IPS-18a (cell line): ENCODE measurements at regions not wholly inside any gene's neighbourhood (a gene's known extent, or its start where the extent isn't known, plus 50 kb on each side); places are given as distances from the start of the nearest gene placed in this dataset.
"Not testable (repeated sequence)": the region's sequence is repeated elsewhere in the genome, so short reads cannot be mapped to it uniquely, and the experiment has no call there.

Experiments
- H3K27ac ChIP-seq: one replicate; pipeline ENCODE4 v1.5.1; 2013; ENCODE audit warnings: low read length
- H3K27me3 ChIP-seq: one replicate; pipeline ENCODE4 v1.6.1; 2013; ENCODE audit warnings: mild to moderate bottlenecking, low read length; ENCODE audit not compliant: control insufficient read depth, insufficient read depth
- H3K36me3 ChIP-seq: one replicate; pipeline ENCODE4 v1.6.1; 2013; ENCODE audit warnings: low read depth, low read length; ENCODE audit not compliant: control insufficient read depth
- H3K4me1 ChIP-seq: one replicate; pipeline ENCODE4 v1.6.1; 2013; ENCODE audit warnings: low read depth, low read length; ENCODE audit not compliant: control insufficient read depth
- H3K4me3 ChIP-seq: one replicate; pipeline ENCODE4 v1.5.1; 2013; ENCODE audit warnings: low read length
- H3K9ac ChIP-seq: one replicate; pipeline ENCODE4 v1.6.1; 2013; ENCODE audit warnings: mild to moderate bottlenecking, low read length, moderate library complexity
- H3K9me3 ChIP-seq: one replicate; pipeline ENCODE4 v1.6.1; 2013; ENCODE audit warnings: low read depth, low read length; ENCODE audit not compliant: control insufficient read depth

DNA sequence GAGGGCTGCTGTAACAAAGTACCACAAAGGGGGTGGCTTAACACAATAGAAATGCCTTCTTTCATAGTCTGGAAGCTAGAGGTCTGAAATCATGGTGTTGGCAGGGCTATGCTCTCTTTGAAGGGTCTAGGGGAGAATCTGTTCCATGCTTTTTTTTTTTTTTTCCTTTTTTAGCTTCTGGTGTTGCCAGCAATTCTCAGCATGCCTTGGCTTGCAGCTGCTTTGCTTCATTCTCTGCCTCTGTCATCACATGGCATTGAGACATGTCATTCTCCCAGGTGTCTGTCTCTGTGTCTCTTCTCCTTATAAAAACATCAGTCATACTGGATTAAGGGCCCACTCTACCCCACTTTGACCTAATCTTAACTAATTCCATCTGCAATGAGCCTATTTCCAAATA, 78.6 kb upstream of the BOD1L1 start:
- no peaks in the 10 kb centered on the region for H3K9me3 ChIP-seq
- no peaks in the 10 kb centered on the region for H3K4me1 ChIP-seq
- no peaks in the 10 kb centered on the region for H3K27me3 ChIP-seq
- H3K27ac ChIP-seq = no peak overlapping the region
- H3K4me3 ChIP-seq = no peak overlapping the region
- no peaks in the 10 kb centered on the region for H3K36me3 ChIP-seq
- no peak overlapping the region for H3K9ac ChIP-seq

DNA sequence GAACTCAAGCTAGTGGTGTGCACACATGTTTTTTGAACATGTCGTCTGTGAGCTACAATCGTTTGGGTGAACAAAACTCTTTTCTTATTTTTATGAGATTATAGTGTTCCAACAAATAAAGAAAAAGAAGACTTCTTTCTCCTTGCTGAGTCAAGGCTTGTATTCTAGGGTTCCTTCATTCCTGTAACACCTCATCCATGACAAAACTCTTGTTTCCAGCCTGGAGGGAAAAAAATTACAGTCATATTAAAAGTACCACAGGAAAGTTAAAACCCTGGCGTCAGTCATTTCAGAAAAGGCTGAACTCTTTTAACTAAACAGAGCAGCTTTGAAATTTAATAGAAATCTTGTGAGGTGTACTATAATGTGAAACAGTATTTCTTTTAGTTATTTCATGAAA, 79.2 kb upstream of the BOD1L1 start:
- Histone ChIP-seq H3K9me3 (no peaks in the 10 kb centered on the region), H3K27ac (no peak overlapping the region), H3K4me3 (no peak overlapping the region), H3K4me1 (no peaks in the 10 kb centered on the region), H3K36me3 (no peaks in the 10 kb centered on the region), H3K9ac (no peak overlapping the region), H3K27me3 (no peaks in the 10 kb centered on the region)

DNA sequence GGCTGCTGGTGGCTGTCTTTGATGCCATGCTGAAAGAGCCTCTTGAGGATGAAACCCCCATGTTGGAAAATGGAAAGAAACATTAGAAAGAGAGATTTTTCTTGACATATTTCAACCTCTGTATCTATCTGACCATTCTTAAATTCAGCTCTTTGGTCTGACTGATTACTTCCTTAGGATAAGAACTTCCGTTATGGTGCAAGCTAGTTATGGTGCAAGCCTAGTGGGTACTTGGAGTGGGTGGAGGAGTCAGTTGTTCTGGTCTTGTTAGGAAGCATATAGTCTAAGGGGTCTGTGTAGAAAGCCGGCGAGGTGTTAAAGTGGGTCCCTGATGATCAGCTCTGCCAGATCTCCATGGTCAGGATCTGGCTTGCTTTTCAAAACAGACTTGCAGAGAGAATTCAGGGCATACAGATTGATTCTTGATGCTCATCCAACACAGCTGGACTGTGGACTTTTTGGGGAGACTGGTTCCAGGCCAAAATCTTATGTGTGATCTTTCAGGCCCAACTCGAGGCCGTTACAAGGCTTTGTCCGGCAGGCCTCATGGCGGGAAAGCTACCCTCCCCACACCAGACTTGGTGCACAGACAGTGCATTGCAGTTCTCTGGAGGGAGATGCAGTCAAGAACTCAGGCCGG, 82.8 kb upstream of the BOD1L1 start:
- Histone ChIP-seq H3K27me3 (no peaks in the 10 kb centered on the region), H3K4me3 (no peak overlapping the region), H3K27ac (no peak overlapping the region), H3K9ac (no peak overlapping the region), H3K4me1 (no peaks in the 10 kb centered on the region), H3K36me3 (no peaks in the 10 kb centered on the region), H3K9me3 (no peaks in the 10 kb centered on the region)

DNA sequence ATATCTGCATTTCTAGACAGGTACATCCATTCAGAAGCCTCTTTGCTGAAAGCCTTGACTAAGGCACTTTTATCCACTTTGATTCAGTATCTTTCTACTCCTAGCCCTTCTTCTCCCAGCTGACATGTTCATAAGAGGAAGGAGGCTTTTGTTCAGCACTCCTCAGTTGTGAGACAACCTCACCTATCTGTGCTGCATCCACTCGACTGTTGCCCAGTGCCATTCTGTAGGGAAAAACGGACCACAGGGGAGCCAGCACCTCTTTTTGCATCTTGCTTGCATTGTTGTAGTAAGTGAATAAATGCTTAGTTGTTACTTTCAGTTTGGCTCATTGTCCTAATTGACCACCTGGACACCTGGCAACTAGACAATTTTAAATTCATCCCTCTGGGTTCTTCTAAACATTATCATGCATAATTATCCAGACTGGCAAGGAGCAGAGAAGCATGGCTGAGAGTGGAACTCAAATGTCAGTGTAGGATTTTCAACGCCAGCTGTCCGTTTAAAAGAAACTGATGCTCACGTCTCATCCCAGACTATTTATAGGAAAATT, 83.8 kb upstream of the BOD1L1 start:
- H3K27me3 ChIP-seq = no peaks in the 10 kb centered on the region

DNA sequence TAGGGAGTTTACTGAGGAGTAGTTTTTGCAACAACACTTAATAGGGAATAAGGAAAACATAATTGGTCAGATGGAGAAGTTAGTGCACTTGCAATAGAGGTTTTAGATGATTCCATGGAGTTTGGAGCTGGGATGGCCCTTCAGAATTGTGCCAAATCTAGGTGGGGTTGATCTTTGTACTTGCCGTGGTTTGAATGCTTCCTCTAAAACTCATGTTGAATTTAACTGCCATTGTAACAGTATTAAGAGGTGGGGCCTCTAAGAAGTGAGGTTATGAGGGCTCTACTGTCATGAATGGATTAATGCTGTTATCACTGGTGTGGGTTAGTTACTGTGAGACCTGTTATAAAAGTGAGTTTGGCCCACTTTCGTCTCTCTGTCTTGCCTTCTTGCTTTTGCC, 94.4 kb upstream of the BOD1L1 start:
- Histone ChIP-seq H3K27ac (no peak overlapping the region), H3K36me3 (no peaks in the 10 kb centered on the region), H3K4me1 (no peaks in the 10 kb centered on the region), H3K27me3 (no peaks in the 10 kb centered on the region), H3K9me3 (no peaks in the 10 kb centered on the region), H3K9ac (no peak overlapping the region), H3K4me3 (no peak overlapping the region)

More for the DNA sequence above, 83.8 kb upstream of the BOD1L1 start:
- H3K27ac ChIP-seq = no peak overlapping the region
- H3K4me1 ChIP-seq = no peaks in the 10 kb centered on the region
- H3K9ac ChIP-seq = no peak overlapping the region
- no peaks in the 10 kb centered on the region for H3K9me3 ChIP-seq
- no peak overlapping the region for H3K4me3 ChIP-seq
- no peaks in the 10 kb centered on the region for H3K36me3 ChIP-seq

DNA sequence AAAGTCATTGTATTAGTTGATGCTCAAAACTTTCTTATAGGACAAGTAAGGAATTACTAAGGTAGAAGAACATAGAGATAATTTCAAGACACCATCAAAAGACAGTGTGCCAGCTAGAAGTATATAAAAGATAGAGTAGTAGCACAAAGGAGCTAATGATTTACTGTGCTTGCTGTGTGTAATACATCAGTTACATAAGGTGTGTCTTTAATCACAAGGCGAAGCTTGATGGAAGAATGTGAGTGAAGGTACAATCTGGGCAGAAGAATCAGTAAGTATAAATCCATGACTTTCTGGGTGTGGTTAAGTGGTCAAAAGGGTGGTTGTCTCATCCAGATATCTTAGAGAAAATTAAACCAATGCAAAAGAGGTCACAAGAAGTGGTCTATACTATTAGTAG, 95.1 kb upstream of the BOD1L1 start:
- Histone ChIP-seq H3K27ac (no peak overlapping the region), H3K4me3 (no peak overlapping the region), H3K9me3 (no peaks in the 10 kb centered on the region), H3K4me1 (no peaks in the 10 kb centered on the region), H3K27me3 (no peaks in the 10 kb centered on the region), H3K9ac (no peak overlapping the region), H3K36me3 (no peaks in the 10 kb centered on the region)

DNA sequence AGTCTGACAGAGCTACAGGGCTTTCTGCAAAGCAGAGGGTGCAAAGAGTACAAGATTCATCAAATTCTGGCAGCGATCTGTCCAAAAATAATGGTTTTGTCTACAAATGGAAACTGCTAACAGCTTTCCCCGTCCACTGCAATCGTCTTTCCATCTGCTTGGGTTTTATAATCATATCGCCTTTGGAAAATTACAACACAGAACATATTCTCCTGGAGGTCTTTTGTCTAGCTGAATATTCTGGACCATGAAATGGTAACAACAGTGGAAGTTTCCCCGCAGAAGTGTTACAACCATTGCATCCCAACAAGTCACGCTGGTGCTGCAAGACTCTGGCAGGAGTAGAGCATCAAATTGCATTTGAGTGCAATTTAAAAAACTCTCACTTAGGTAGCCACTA, 101.2 kb upstream of the BOD1L1 start:
- no peaks in the 10 kb centered on the region for H3K36me3 ChIP-seq
- H3K9ac ChIP-seq = no peak overlapping the region
- no peak overlapping the region for H3K4me3 ChIP-seq
- H3K4me1 ChIP-seq = no peaks in the 10 kb centered on the region
- H3K27ac ChIP-seq = no peak overlapping the region
- H3K27me3 ChIP-seq = no peaks in the 10 kb centered on the region
- no peaks in the 10 kb centered on the region for H3K9me3 ChIP-seq

DNA sequence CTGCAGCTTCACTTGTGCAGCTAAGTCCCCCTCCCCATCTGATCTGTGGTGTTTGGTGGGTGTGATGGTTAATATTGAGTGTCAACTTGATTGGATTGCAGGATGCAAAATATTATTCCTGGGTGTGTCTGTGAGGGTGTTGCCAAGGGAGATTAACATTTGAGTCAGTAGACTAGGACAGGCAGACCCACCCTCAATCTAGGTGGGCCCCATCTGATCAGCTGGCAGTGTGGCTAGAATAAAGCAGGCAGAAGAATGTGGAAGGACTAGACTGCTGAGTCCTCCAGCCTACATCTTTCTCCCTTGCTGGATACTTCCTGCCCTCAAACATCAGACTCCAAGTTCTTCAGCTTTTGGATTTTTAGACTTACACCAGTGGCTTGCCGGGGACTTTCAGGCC, 103.5 kb upstream of the BOD1L1 start:
- no peaks in the 10 kb centered on the region for H3K9me3 ChIP-seq
- no peak overlapping the region for H3K27ac ChIP-seq

DNA sequence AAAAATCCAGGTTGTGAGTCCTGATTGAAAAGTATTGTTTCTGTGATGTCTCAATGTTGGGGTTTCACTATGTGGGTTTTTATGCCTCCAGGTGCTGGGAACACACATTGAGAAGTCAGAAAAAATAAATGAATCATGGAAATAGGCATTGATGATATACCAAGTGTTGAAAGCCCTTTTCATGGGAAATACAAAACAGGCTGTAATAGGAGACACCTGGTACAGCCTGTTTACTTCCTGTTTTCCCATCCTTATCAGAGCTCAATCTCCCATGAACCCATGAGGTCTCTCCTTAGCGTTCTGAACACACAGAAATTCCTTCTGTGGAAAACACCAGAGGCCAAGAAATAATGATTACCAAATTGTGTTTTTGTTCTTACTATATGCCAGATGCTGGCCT, 106.3 kb upstream of the BOD1L1 start:
- Histone ChIP-seq H3K4me1 (no peaks in the 10 kb centered on the region), H3K27me3 (no peaks in the 10 kb centered on the region), H3K9me3 (no peaks in the 10 kb centered on the region), H3K4me3 (no peak overlapping the region), H3K36me3 (no peaks in the 10 kb centered on the region), H3K9ac (no peak overlapping the region), H3K27ac (no peak overlapping the region)

More for the DNA sequence above, 103.5 kb upstream of the BOD1L1 start:
- H3K4me3 ChIP-seq = no peak overlapping the region
- H3K36me3 ChIP-seq = no peaks in the 10 kb centered on the region
- no peak overlapping the region for H3K9ac ChIP-seq
- H3K27me3 ChIP-seq = no peaks in the 10 kb centered on the region
- no peaks in the 10 kb centered on the region for H3K4me1 ChIP-seq

DNA sequence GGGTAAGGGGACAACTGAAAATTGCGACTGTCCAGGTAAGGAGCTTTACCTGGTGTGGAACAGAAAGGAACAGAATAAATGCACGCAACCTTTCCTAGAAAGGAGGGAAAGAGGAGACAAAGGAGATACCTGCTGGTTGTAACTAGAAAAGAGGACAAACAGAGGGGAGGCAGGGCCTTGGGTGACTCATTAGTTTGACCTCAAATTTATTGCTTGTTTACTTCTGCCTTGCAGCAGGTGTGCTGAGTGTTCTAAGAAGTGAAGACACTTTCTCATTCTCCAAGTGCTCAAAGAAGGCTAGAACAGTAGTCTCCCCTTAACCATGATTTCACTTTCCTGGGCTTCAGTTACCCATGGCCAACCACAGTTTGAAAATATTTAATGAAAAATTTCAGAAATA, 123.1 kb upstream of the BOD1L1 start:
- H3K4me3 ChIP-seq = no peak overlapping the region
- no peaks in the 10 kb centered on the region for H3K9me3 ChIP-seq
- H3K36me3 ChIP-seq = no peaks in the 10 kb centered on the region
- H3K9ac ChIP-seq = no peak overlapping the region
- no peak overlapping the region for H3K27ac ChIP-seq
- no peaks in the 10 kb centered on the region for H3K4me1 ChIP-seq
- H3K27me3 ChIP-seq = no peaks in the 10 kb centered on the region

DNA sequence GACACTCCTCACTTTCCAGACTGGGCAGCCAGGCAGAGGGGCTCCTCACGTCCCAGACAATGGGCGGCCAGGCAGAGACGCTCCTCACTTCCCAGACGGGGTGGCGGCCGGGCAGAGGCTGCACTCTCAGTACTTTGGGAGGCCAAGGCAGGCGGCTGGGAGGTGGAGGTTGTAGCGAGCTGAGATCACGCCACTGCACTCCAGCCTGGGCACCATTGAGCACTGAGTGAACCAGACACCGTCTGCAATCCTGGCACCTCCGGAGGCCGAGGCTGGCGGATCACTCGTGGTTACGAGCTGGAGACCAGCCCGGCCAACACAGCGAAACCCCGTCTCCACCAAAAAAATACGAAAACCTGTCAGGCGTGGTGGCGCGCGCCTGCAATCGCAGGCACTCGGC, 134.1 kb upstream of the BOD1L1 start:
- not testable (repeated sequence) for H3K36me3 ChIP-seq, H3K27ac ChIP-seq, H3K9me3 ChIP-seq

DNA sequence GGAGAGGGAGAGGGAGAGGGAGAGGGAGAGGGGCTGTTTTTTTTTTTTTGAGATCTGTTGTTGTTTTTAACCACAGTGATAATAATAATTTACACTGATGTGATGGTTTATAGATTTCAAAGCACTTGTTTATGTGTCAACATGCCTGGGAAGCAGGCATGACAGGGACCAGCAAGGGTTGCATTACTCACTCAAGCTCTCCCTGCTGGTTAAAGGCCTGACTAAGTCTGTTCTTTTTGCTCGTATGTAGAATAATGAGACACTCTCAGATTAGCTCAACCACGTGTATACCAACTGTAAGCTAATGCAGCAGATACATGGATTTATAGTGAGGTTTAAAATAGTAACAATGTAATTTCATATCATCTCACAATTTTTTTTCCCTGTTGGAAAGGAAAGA, 134.6 kb upstream of the BOD1L1 start:
- peaks cover 9% of the 10 kb centered on the region for H3K9me3 ChIP-seq
- H3K4me3 ChIP-seq = no peak overlapping the region
- H3K27ac ChIP-seq = no peak overlapping the region
- H3K36me3 ChIP-seq = no peaks in the 10 kb centered on the region
- no peaks in the 10 kb centered on the region for H3K4me1 ChIP-seq
- H3K27me3 ChIP-seq = no peaks in the 10 kb centered on the region
- no peak overlapping the region for H3K9ac ChIP-seq

More for the DNA sequence above, 134.1 kb upstream of the BOD1L1 start:
- H3K4me1 ChIP-seq, H3K9ac ChIP-seq, H3K27me3 ChIP-seq, H3K4me3 ChIP-seq: not testable (repeated sequence)
